Retina (tissue), 1 donor: ENCODE measurements at regions not wholly inside any gene's neighbourhood (a gene's known extent, or its start where the extent isn't known, plus 50 kb on each side); places are given as distances from the start of the nearest gene placed in this dataset.
"Not testable (repeated sequence)": the region's sequence is repeated elsewhere in the genome, so short reads cannot be mapped to it uniquely, and the experiment has no call there.

Source experiments
- DNase-seq: peaks from one replicate; pipeline ENCODE4 v3.0.0-alpha.2; 2016

GRCh38 chr18:11372163-11372562 is 222.8 kb upstream of the PIEZO2 start:
- no peak for DNase-seq

GRCh38 chr18:11369556-11369955 is 220.2 kb upstream of the PIEZO2 start:
- DNase-seq, result no peak

GRCh38 chr18:11368020-11368419 is 218.7 kb upstream of the PIEZO2 start:
- no peak for DNase-seq

- DNase-seq, result no peak
Observed at GRCh38 chr18:11367351-11367750, 218.0 kb upstream of the PIEZO2 start.

GRCh38 chr18:11366410-11366809 is 217.0 kb upstream of the PIEZO2 start:
- no peak for DNase-seq

- DNase-seq, result no peak
Observed at GRCh38 chr18:11362856-11363255, 213.5 kb upstream of the PIEZO2 start.

GRCh38 chr18:11361862-11362261 is 212.5 kb upstream of the PIEZO2 start:
- DNase-seq, result not testable (repeated sequence)

- no peak for DNase-seq
Observed at GRCh38 chr18:11357678-11358077, 208.3 kb upstream of the PIEZO2 start.

- DNase-seq, result not testable (repeated sequence)
Observed at GRCh38 chr18:11344576-11344975, 195.2 kb upstream of the PIEZO2 start.

- DNase-seq, result no peak
Observed at GRCh38 chr18:11343096-11343495, 193.7 kb upstream of the PIEZO2 start.

- DNase-seq, result not testable (repeated sequence)
Observed at GRCh38 chr18:11342115-11342514, 192.7 kb upstream of the PIEZO2 start.

GRCh38 chr18:11339188-11339775 is 189.9 kb upstream of the PIEZO2 start:
- no peak for DNase-seq

GRCh38 chr18:11336241-11336640 is 186.9 kb upstream of the PIEZO2 start:
- no peak for DNase-seq

GRCh38 chr18:11327391-11328009 is 178.1 kb upstream of the PIEZO2 start:
- no peak for DNase-seq

- DNase-seq, result no peak
Observed at GRCh38 chr18:11324956-11325882, 175.8 kb upstream of the PIEZO2 start.

- DNase-seq, result no peak
Observed at GRCh38 chr18:11324510-11324909, 175.1 kb upstream of the PIEZO2 start.

- DNase-seq, result no peak
Observed at GRCh38 chr18:11323359-11323819, 174.0 kb upstream of the PIEZO2 start.

GRCh38 chr18:11322716-11323115 is 173.3 kb upstream of the PIEZO2 start:
- no peak for DNase-seq

GRCh38 chr18:11322006-11322405 is 172.6 kb upstream of the PIEZO2 start:
- DNase-seq, result no peak

GRCh38 chr18:11320986-11321385 is 171.6 kb upstream of the PIEZO2 start:
- no peak for DNase-seq

GRCh38 chr18:11316546-11316945 is 167.2 kb upstream of the PIEZO2 start:
- DNase-seq, result no peak

GRCh38 chr18:11310476-11311086 is 161.2 kb upstream of the PIEZO2 start:
- DNase-seq, result peak; percentile 43

GRCh38 chr18:11309172-11309571 is 159.8 kb upstream of the PIEZO2 start:
- DNase-seq, result no peak
